NCI-H2196 (cell line): ENCODE measurements at regions not wholly inside any gene's neighbourhood (a gene's known extent, or its start where the extent isn't known, plus 50 kb on each side); places are given as distances from the start of the nearest gene placed in this dataset.
"Not testable (repeated sequence)": the region's sequence is repeated elsewhere in the genome, so short reads cannot be mapped to it uniquely, and the experiment has no call there.

ENCODE experiments used
- DNase-seq: peaks from one replicate; lab custom pipeline; 2025; ENCODE audit not compliant: unreplicated experiment; lab: John Stamatoyannopoulos, UW

DNA sequence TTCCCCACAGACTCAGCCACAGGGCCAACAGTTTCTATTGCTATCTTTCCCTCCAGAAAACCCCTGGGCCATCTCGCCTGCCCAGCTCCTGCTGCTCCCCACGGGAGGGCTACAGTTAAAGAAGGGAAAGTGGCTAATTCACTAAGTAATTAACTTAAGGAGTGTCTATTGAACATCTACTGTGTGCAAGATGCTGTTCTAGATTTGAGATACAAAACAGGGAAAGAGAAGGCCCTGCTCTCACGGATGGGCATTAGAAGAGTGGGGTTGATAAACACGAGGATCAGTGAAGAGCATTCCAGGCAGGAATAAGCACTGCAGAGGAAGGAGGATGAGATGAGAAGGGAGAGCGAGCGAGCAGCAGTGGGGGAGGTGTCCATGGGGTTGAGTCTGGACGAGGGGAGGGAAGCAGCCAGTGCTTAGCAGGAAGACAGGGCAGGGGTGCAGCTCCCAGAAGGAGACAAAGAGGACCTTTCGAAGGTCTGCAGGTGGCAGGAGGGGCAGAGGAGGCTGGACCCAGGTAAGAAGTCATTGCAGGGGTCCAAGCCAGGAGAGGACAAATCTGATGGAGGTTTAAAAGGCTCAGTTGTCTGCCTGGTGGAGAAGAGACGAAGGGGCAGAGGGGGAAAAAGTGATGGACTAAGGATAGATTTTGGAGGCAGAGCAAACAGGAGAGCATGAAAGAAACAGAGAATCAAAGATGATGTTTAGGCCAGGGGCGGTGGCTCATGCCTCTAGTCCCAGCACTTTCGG, 64.7 kb downstream of the KLF15 start:
- DNase-seq = no peak

DNA sequence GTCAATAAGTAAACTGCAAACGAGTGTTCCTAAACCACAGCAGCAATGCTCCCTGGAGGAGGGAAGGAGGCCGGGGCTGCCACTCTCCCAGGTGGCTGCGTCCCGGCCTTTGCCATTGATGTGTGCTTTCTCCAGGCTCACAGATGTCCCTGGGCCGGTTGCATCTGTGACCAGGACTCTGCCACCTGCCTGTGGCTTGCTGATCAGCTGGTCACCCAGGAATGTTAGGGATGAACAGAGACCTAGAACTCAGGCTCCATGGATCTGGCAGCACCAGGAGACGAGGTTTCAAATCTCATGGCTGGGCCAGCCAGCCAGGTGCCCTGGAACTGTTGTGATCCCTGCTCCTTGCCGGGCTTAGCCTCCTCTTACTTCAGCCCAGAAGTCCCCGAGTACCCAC, 65.7 kb downstream of the KLF15 start:
- DNase-seq = no peak

DNA sequence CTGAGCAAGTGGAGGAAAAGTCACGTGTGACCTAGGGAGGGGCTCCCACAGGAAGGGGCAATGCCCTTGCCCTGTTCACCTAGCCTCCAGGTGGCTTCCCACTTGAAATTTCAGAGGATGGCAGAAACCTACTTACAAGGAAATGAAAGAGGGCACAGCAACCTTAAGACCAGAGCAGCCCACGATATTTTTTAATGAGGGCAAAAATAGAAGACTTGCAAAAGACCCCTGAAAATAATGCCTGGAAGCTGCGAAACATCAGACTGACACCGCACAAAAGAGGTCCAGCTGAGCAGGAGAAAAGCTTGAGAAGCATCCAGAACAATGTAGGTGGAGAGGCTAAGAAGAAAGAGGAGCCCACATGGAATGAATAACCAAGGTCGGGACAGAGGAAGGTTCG, 66.1 kb downstream of the KLF15 start:
- DNase-seq = no peak

- no peak for DNase-seq
Observed at GRCh38 chr3:126290325-126290724, 66.9 kb downstream of the KLF15 start.

- DNase-seq = no peak
Observed at GRCh38 chr3:126289096-126289495, 68.1 kb downstream of the KLF15 start.

- DNase-seq = no peak
Observed at GRCh38 chr3:126288314-126288713, 68.9 kb downstream of the KLF15 start.

DNA sequence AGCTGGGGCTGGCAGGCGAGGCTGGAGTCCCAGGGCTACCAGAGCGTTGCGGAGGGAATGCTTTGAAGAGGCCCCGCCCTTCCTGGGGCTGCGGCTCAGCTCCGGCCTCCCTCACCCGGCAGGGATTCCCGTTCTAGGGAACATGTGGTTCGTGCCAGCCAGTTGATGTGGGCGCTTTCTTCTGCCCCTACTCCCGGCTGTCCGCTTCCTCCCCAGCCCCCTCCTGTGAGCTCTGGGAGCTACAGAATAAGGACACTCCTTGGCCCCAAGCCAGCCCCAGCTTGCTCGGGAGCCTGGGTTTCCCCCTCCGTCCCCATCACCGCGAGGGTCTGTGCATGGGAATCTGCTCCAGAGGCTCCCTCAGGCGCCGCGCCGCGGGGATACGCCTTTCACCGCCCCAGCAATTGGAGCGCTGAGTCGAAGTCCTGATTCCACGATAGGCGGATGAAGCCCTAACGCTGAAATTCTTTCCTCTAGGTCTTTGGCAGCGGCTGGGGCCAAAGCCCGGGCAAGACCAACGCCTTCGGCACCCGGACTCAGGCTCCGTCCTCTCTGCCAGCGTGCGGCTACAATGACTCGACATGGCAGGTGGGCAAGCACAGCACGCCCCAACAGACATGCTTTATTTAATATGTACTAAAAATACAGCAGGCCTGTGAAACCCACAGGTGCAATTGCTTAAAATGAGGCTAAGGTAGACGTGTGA, 69.5 kb downstream of the KLF15 start:
- no peak for DNase-seq

DNA sequence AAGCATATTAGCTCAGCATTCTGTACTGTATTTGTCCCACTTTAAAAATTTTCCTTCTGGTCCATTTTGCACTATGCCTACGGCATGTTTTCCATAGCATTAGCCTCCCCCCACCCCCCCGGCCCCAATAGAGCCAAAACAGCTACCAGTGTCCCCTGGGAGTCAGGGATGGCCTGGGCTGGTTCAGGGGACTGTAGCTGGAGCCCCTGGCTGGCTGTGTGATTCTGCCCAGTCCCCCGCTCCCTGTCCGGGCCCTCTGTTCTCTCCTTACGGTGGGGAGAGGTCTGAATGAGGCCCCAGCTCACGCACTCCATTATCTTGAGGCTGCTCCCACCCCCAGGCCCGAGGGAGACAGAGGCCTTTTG, 70.1 kb downstream of the KLF15 start:
- DNase-seq = no peak

DNA sequence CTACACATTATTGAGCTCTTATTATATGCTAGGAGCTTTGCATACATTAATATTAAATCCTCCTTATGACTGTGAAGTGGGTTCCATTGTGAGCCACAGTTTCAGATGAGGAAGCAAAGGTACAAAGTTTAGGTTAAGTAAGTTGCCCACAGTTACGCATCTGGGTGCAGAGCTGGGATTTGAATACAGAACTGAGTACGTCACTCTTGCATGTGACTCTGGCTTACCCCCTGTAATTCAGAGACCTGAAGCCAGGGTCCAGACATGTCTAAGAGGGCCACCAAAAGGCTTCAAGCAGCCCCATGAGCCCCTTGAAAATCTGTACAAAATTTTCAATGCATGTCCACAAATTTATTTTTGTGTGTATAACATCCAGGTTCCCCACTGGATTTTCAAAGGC, 71.8 kb downstream of the KLF15 start:
- DNase-seq = no peak

- no peak for DNase-seq
Observed at GRCh38 chr3:126284258-126284904, 72.8 kb downstream of the KLF15 start.

GRCh38 chr3:126283651-126284050, 73.6 kb downstream of the KLF15 start:
- DNase-seq = not testable (repeated sequence)

DNA sequence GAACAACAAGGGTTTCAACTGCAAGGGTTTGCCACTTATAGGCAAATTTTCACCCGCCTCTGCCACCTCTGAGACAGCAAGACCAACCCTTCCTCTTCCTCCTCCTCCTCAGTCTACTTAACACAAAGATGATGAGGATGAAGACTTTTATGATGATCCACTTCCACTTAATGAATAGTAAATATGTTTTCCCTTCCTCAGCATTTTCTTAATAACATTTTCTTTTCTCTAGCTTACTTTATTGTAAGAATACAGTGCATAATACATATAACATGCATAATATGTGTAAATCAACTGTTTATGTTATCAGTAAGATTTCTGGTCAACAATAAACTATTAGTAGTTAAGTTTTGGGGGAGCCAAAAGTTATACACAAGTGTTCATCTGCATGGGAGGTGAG, 77.4 kb downstream of the KLF15 start:
- DNase-seq = no peak

DNA sequence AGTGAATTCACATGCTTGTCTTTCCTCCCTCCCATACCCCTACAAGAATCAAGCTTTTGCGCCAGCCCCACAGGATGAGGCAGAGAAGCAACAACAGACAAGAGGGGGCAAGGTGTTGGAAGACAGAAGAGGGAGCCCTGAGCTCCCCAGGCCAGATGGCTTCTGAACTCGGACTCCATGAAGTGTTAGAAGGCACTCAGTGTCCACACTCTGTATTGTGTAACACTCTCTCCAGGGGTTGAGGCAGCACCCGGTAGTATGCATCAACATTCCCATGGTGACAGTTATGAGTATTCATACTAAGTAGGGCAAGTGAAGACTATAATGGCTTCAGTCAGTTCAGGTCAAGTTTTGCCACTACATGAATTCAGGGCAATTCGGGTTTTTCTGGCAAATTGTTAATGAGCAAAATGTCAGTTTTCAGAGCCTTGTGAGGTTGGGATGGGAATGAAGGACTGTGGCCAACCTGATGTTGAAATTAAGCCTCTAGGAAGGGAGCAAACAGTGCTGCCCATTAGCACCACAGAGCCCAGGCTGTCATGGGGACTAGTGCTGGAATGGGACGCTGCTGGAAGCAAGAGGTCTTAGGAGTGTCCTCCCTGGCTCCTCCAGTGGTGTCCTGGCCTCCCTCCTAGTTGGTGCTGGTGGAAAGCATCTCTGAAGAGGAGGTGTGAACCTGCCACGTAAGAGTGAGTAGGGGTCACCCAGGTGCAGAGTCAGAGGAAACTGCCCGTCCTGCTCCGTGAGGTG, 79.4 kb downstream of the KLF15 start:
- DNase-seq = no peak

DNA sequence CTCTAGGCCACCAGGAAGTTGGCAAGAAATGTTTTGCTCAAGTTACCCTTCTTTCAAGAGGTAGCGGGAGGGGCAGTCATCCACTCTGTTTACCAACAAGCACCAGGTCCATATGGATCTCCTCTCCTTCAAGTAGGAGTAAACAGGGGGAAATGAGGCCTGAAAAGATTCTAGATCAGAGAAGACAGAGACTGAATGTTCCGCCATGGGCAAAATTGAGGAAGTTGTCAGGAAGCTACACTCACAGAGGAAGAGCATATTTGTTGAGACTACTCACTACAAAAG, 81.6 kb downstream of the KLF15 start:
- no peak for DNase-seq

DNA sequence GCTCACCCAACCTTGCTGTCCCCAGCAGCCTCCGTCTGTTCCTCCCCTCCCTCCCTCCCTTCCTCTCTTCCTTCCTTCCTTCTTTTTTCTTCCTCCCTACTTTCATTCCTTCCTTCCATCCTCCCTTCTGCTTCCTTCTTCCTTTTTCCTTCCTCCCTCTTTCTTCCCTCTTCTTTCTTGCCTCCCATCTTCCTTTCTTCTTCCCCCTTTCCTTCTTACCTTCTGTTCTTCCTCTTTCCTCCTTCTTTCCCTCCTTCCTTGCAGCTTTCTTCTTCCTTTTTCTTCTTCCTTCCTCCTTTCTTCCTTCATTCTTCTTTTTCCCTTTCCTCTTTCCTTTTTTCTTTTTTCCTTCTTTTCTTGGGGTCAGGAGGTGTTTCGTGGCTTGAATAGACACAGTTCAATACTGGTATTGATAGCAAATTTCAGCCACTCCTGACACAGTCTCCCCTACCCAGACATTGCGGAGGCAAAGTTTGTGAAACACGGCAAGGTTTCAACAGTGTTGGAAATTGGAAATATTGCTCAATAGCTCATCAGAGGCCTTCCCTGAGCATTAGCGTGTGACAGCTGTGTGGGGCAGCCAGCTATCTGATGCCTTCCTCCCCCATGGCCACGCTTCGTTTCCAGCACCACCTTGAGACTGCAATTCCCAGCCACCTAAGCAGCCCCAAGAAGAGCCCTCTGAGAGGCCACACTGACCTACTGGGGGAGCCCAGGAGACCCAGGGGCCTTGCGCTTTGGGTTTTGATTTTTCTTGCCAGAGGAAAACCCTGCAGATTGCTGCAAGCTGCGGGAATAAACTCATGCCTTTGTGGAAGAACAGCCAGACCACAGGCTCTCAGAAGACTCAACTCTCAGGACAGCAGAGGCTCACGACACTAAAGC, 82.2 kb downstream of the KLF15 start:
- peak; percentile 26 for DNase-seq

GRCh38 chr3:126270145-126270811, 86.9 kb downstream of the KLF15 start:
- peak; percentile 93 for DNase-seq

- no peak for DNase-seq
Observed at GRCh38 chr3:126269354-126269753, 87.9 kb downstream of the KLF15 start.

DNA sequence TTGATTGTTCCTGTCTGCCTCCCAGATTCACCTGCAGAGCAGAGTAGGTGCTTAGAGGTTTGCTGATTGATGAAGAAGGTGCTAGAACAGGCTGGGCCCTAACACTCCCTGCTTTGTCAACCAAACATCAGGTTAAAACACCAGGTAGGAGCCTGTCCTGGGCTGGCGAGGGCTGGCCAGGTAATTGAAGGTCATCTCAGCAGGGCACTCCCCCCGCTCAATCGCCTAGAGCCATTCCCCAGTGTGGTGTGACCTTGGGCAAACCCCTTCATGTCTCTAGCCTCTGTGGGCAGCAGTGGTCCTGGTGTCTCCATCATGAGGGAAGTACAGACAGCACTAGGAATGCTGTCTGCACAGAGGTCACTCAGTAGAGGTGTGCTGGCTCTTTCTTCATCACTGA, 88.3 kb downstream of the KLF15 start:
- DNase-seq = peak; percentile 15

- no peak for DNase-seq
Observed at GRCh38 chr3:126267976-126268615, 87.7 kb upstream of the ALDH1L1 start.
